ENCODE measurements at regions not wholly inside any gene's neighbourhood (a gene's known extent, or its start where the extent isn't known, plus 50 kb on each side); places are given as distances from the start of the nearest gene placed in this dataset.
"Not testable (repeated sequence)": the region's sequence is repeated elsewhere in the genome, so short reads cannot be mapped to it uniquely, and the experiment has no call there.

GRCh38 chr4:20122198-20122988 is 129.3 kb upstream of the SLIT2 start:
- no peak for DNase-seq (ENCODE audit: low read depth)

- no peak for DNase-seq (ENCODE audit: low read depth)
These were observed 132.6 kb upstream of the SLIT2 start for GRCh38 chr4:20119141-20119540.

GRCh38 chr4:20109391-20109790 is 142.3 kb upstream of the SLIT2 start:
- DNase-seq (ENCODE audit: low read depth): no peak

GRCh38 chr4:20106921-20107320 is 144.8 kb upstream of the SLIT2 start:
- DNase-seq (ENCODE audit: low read depth): no peak

- DNase-seq (ENCODE audit: low read depth): no peak
These were observed 149.9 kb upstream of the SLIT2 start for GRCh38 chr4:20101831-20102230.

- DNase-seq (ENCODE audit: low read depth): no peak
These were observed 154.8 kb upstream of the SLIT2 start for GRCh38 chr4:20096911-20097310.

- DNase-seq (ENCODE audit: low read depth): no peak
These were observed 155.7 kb upstream of the SLIT2 start for GRCh38 chr4:20095805-20096541.

GRCh38 chr4:20091781-20092180 is 159.9 kb upstream of the SLIT2 start:
- no peak for DNase-seq (ENCODE audit: low read depth)

GRCh38 chr4:20087522-20087911 is 164.2 kb upstream of the SLIT2 start:
- DNase-seq (ENCODE audit: low read depth): no peak

GRCh38 chr4:20086799-20087521 is 164.7 kb upstream of the SLIT2 start:
- DNase-seq (ENCODE audit: low read depth): no peak

GRCh38 chr4:20086067-20086798 is 165.5 kb upstream of the SLIT2 start:
- no peak for DNase-seq (ENCODE audit: low read depth)

- DNase-seq (ENCODE audit: low read depth): no peak
These were observed 166.1 kb upstream of the SLIT2 start for GRCh38 chr4:20085653-20086052.

- no peak for DNase-seq (ENCODE audit: low read depth)
These were observed 166.5 kb upstream of the SLIT2 start for GRCh38 chr4:20085156-20085555.

- no peak for DNase-seq (ENCODE audit: low read depth)
These were observed 167.2 kb upstream of the SLIT2 start for GRCh38 chr4:20084488-20084887.

- DNase-seq (ENCODE audit: low read depth): no peak
These were observed 173.1 kb upstream of the SLIT2 start for GRCh38 chr4:20078644-20079043.

- DNase-seq (ENCODE audit: low read depth): no peak
These were observed 176.3 kb upstream of the SLIT2 start for GRCh38 chr4:20075248-20075871.

GRCh38 chr4:20074450-20074849 is 177.3 kb upstream of the SLIT2 start:
- no peak for DNase-seq (ENCODE audit: low read depth)

- DNase-seq (ENCODE audit: low read depth): no peak
These were observed 185.8 kb upstream of the SLIT2 start for GRCh38 chr4:20065952-20066351.

GRCh38 chr4:20062857-20063256 is 188.8 kb upstream of the SLIT2 start:
- DNase-seq (ENCODE audit: low read depth): not testable (repeated sequence)

GRCh38 chr4:20062054-20062453 is 189.7 kb upstream of the SLIT2 start:
- DNase-seq (ENCODE audit: low read depth): no peak

GRCh38 chr4:20050768-20051167 is 200.9 kb upstream of the SLIT2 start:
- no peak for DNase-seq (ENCODE audit: low read depth)

GRCh38 chr4:20049889-20050288 is 201.8 kb upstream of the SLIT2 start:
- DNase-seq (ENCODE audit: low read depth): no peak

Measured in stimulated activated CD8-positive, alpha-beta memory T cell treated with anti-CD3 and anti-CD28 coated beads, Interleukin-4, amount 100 ng/mL, for 24 hours (primary cell).